DOHH2 (cell line): ENCODE measurements at regions not wholly inside any gene's neighbourhood (a gene's known extent, or its start where the extent isn't known, plus 50 kb on each side); places are given as distances from the start of the nearest gene placed in this dataset.

Experiments
- H3F3A ChIP-seq: fragments of 200-600 bp; sonication (generic), shearing (Covaris generic); 2 replicates; pipeline ENCODE4 v1.6.0; 2016; ENCODE audit warnings: antibody characterized with exemption, mild to moderate bottlenecking; ENCODE audit not compliant: control insufficient read depth, insufficient read depth
- H3K27ac ChIP-seq: fragments of 200-600 bp; sonication (generic); 2 replicates; pipeline ENCODE4 v1.5.1; 2014; ENCODE audit warnings: low read depth, mild to moderate bottlenecking, low read length, moderate library complexity
- H3K27me3 ChIP-seq: fragments of 200-600 bp; sonication (generic); 2 replicates; pipeline ENCODE4 v1.6.1; 2014; ENCODE audit warnings: mild to moderate bottlenecking, low read length, mixed read lengths; ENCODE audit not compliant: control insufficient read depth
- H3K36me3 ChIP-seq: fragments of 200-600 bp; sonication (generic); 2 replicates; pipeline ENCODE4 v1.6.1; 2014; ENCODE audit warnings: mild to moderate bottlenecking, low read length, moderate library complexity, mixed read lengths; ENCODE audit not compliant: control insufficient read depth
- H3K4me1 ChIP-seq: fragments of 200-600 bp; sonication (generic); 2 replicates; pipeline ENCODE4 v1.6.1; 2014; ENCODE audit warnings: mild to moderate bottlenecking, low read length, mixed read lengths; ENCODE audit not compliant: control insufficient read depth
- H3K4me2 ChIP-seq: fragments of 200-600 bp; sonication (generic); 2 replicates; pipeline ENCODE4 v1.6.0; 2014; ENCODE audit warnings: mild to moderate bottlenecking, low read length, moderate library complexity
- H3K4me3 ChIP-seq: fragments of 200-600 bp; sonication (generic); 2 replicates; pipeline ENCODE4 v1.5.1; 2014; ENCODE audit warnings: mild to moderate bottlenecking, low read length, mixed read lengths
- H3K79me2 ChIP-seq: fragments of 200-600 bp; sonication (generic); 2 replicates; pipeline ENCODE4 v1.6.1; 2014; ENCODE audit warnings: mild to moderate bottlenecking, low read length, mixed read lengths; ENCODE audit not compliant: control insufficient read depth
- H3K9me2 ChIP-seq: fragments of 200-600 bp; sonication (generic); replicated peaks from 2 replicates; pipeline ENCODE4 v1.6.1; 2014; ENCODE audit warnings: mild to moderate bottlenecking, low read length, mixed read lengths; ENCODE audit not compliant: control insufficient read depth
- H3K9me3 ChIP-seq: fragments of 200-600 bp; sonication (generic); 2 replicates; pipeline ENCODE4 v1.6.1; 2014; ENCODE audit warnings: antibody characterized with exemption, low read length, mixed read lengths; ENCODE audit not compliant: control insufficient read depth, insufficient read depth
- H4K20me1 ChIP-seq: fragments of 200-600 bp; sonication (generic); 2 replicates; pipeline ENCODE4 v1.6.0; 2014; ENCODE audit warnings: low read depth, mild to moderate bottlenecking, antibody characterized with exemption, low read length, moderate library complexity; ENCODE audit not compliant: control insufficient read depth, insufficient read depth
- CTCF ChIP-seq: fragments of 200-600 bp; sonication (generic); IDR thresholded peaks from one replicate; pipeline ENCODE4 v1.5.1; 2014; ENCODE audit warnings: antibody characterized with exemption, mild to moderate bottlenecking, low read depth, low read length; ENCODE audit not compliant: poor library complexity, severe bottlenecking
- EZH2phosphoT487 ChIP-seq: fragments of 200-600 bp; sonication (generic); IDR thresholded peaks from 2 replicates; pipeline ENCODE4 v1.6.1; 2017; ENCODE audit warnings: borderline replicate concordance, mild to moderate bottlenecking, antibody characterized with exemption, low read length, moderate library complexity, mixed read lengths

- Histone ChIP-seq H3K36me3 (no peaks in the 10 kb centered on the region), H3F3A (no peaks in the 10 kb centered on the region), H4K20me1 (no peaks in the 10 kb centered on the region), H3K4me1 (no peaks in the 10 kb centered on the region), H3K27me3 (no peaks in the 10 kb centered on the region), H3K79me2 (no peaks in the 10 kb centered on the region), H3K4me2 (no peak overlapping the region), H3K4me3 (no peak overlapping the region), H3K27ac (no peak overlapping the region), H3K9me3 (no peaks in the 10 kb centered on the region), H3K9me2 (no peaks in the 10 kb centered on the region)
- no peak for TF ChIP-seq CTCF
- TF ChIP-seq EZH2phosphoT487 = no peak
Observed at GRCh38 chr10:121185816-121186455, 334.8 kb downstream of the WDR11 start.

- H3K4me2 ChIP-seq = no peak overlapping the region
- no peak overlapping the region for H3K4me3 ChIP-seq
- H3K79me2 ChIP-seq = no peaks in the 10 kb centered on the region
- TF ChIP-seq EZH2phosphoT487 (no peak), CTCF (no peak)
- no peaks in the 10 kb centered on the region for H4K20me1 ChIP-seq
- H3K36me3 ChIP-seq = no peaks in the 10 kb centered on the region
- H3K9me3 ChIP-seq = no peaks in the 10 kb centered on the region
- no peak overlapping the region for H3K27ac ChIP-seq
- no peaks in the 10 kb centered on the region for H3K9me2 ChIP-seq
- H3F3A ChIP-seq = no peaks in the 10 kb centered on the region
- H3K27me3 ChIP-seq = no peaks in the 10 kb centered on the region
- no peaks in the 10 kb centered on the region for H3K4me1 ChIP-seq
Observed at GRCh38 chr10:121187391-121187790, 336.2 kb downstream of the WDR11 start.

- Histone ChIP-seq H3K79me2 (no peaks in the 10 kb centered on the region), H3K9me3 (no peaks in the 10 kb centered on the region), H3K4me2 (no peak overlapping the region), H3F3A (no peaks in the 10 kb centered on the region), H3K4me3 (no peak overlapping the region), H3K9me2 (no peaks in the 10 kb centered on the region), H3K36me3 (no peaks in the 10 kb centered on the region), H3K27me3 (no peaks in the 10 kb centered on the region), H3K4me1 (no peaks in the 10 kb centered on the region), H4K20me1 (no peaks in the 10 kb centered on the region), H3K27ac (no peak overlapping the region)
- TF ChIP-seq CTCF (no peak), EZH2phosphoT487 (no peak)
Observed at GRCh38 chr10:121188005-121188404, 336.8 kb downstream of the WDR11 start.
